IMR-90 (cell line): ENCODE measurements at regions not wholly inside any gene's neighbourhood (a gene's known extent, or its start where the extent isn't known, plus 50 kb on each side); places are given as distances from the start of the nearest gene placed in this dataset.

Source experiments
- ATAC-seq: fragments of 200-7000 bp; cut with Tn5 transposase; 2 replicates; pipeline ENCODE4 v1.9.1; 2020; ENCODE audit warnings: low read depth, mild to moderate bottlenecking, moderate library complexity
- BruUV-seq: library from RNA; stranded (reverse); fragments of 400-500 nt; replicated peaks from 2 replicates; lab custom pipeline; 2021; lab: Mats Ljungman, UMichigan
- CTCF ChIA-PET: fragments of 300-600 bp; formaldehyde crosslinking; extraction: SDS; loops from one replicate; lab custom pipeline; 2021; ENCODE audit warnings: antibody characterized with exemption; lab: Yijun Ruan, JAX
- POLR2A ChIA-PET: fragments of 300-600 bp; sonication (Branson Sonifier 250); formaldehyde crosslinking; loops from one replicate; lab custom pipeline; 2022; ENCODE audit warnings: antibody characterized with exemption; ENCODE audit not compliant: unreplicated experiment; lab: Charles Lee
- DNase-seq: peaks from one replicate; pipeline ENCODE4 v3.0.0; 2013
- H2AFZ ChIP-seq: replicated peaks from 2 replicates; pipeline ENCODE3; 2013; ENCODE audit warnings: low read length, mild to moderate bottlenecking; ENCODE audit not compliant: poor library complexity
- H2AK5ac ChIP-seq: 2 replicates; pipeline ENCODE4 v1.6.1; 2013; ENCODE audit warnings: low read depth, low read length, inconsistent platforms
- H2AK9ac ChIP-seq: replicated peaks from 2 replicates; pipeline ENCODE3; 2013; ENCODE audit warnings: mild to moderate bottlenecking, low read depth, low read length, moderate library complexity; ENCODE audit not compliant: poor library complexity
- H2BK120ac ChIP-seq: 2 replicates; pipeline ENCODE4 v1.6.1; 2013; ENCODE audit warnings: low read depth, low read length, inconsistent platforms
- H2BK15ac ChIP-seq: 3 replicates; pipeline ENCODE4 v1.6.1; 2013; ENCODE audit warnings: low read depth, low read length, inconsistent platforms
- H2BK20ac ChIP-seq: 2 replicates; pipeline ENCODE4 v1.6.1; 2013; ENCODE audit warnings: low read depth, mild to moderate bottlenecking, inconsistent platforms, low read length, moderate library complexity
- H2BK5ac ChIP-seq: 2 replicates; pipeline ENCODE4 v1.6.1; 2013; ENCODE audit warnings: mild to moderate bottlenecking, low read depth, low read length, inconsistent platforms; ENCODE audit not compliant: poor library complexity, severe bottlenecking
- H3K14ac ChIP-seq: replicated peaks from 2 replicates; pipeline ENCODE4 v1.6.1; 2013; ENCODE audit warnings: low read depth, low read length, inconsistent platforms
- H3K18ac ChIP-seq: 2 replicates; pipeline ENCODE4 v1.6.1; 2013; ENCODE audit warnings: low read depth, low read length, control low read depth
- H3K23ac ChIP-seq: 2 replicates; pipeline ENCODE4 v1.6.1; 2013; ENCODE audit warnings: low read depth, low read length, inconsistent platforms
- H3K27ac ChIP-seq: 2 replicates; pipeline ENCODE4 v1.5.1; 2013; ENCODE audit warnings: mild to moderate bottlenecking, control low read depth, low read length; ENCODE audit not compliant: insufficient read depth
- H3K27me3 ChIP-seq: 2 replicates; pipeline ENCODE4 v1.6.1; 2013; ENCODE audit warnings: low read length; ENCODE audit not compliant: control insufficient read depth, insufficient read depth
- H3K36me3 ChIP-seq: 2 replicates; pipeline ENCODE4 v1.6.1; 2013; ENCODE audit warnings: low read length, mixed read lengths; ENCODE audit not compliant: control insufficient read depth, insufficient read depth
- H3K4ac ChIP-seq: 2 replicates; pipeline ENCODE4 v1.6.1; 2013; ENCODE audit warnings: low read depth, low read length, inconsistent platforms
- H3K4me1 ChIP-seq: 2 replicates; pipeline ENCODE4 v1.6.1; 2013; ENCODE audit warnings: low read length, mixed read lengths; ENCODE audit not compliant: control insufficient read depth, insufficient read depth
- H3K4me2 ChIP-seq: 2 replicates; pipeline ENCODE4 v1.6.1; 2013; ENCODE audit warnings: low read depth, mild to moderate bottlenecking, control low read depth, low read length, moderate library complexity
- H3K4me3 ChIP-seq: 2 replicates; pipeline ENCODE4 v1.5.1; 2013; ENCODE audit warnings: low read depth, mild to moderate bottlenecking, control low read depth, low read length, moderate library complexity; ENCODE audit not compliant: insufficient read depth
- H3K56ac ChIP-seq: 2 replicates; pipeline ENCODE4 v1.6.1; 2013; ENCODE audit warnings: low read length, inconsistent platforms; ENCODE audit not compliant: insufficient read depth; ENCODE audit errors: extremely low read depth
- H3K79me1 ChIP-seq, 2 experiments: 2 replicates each; pipeline ENCODE4 v1.6.1; 2013; ENCODE audit warnings: low read length in 2 of 2, inconsistent platforms in 1 of 2, low read depth in 1 of 2
- H3K9ac ChIP-seq: 2 replicates; pipeline ENCODE4 v1.6.1; 2013; ENCODE audit warnings: low read depth, low read length, control low read depth
- H3K9me1 ChIP-seq: 2 replicates; pipeline ENCODE4 v1.6.1; 2013; ENCODE audit warnings: low read length, inconsistent platforms; ENCODE audit not compliant: insufficient read depth
- H3K9me3 ChIP-seq: 2 replicates; pipeline ENCODE4 v1.6.1; 2013; ENCODE audit warnings: low read length; ENCODE audit not compliant: control insufficient read depth, insufficient read depth
- H4K20me1 ChIP-seq: 2 replicates; pipeline ENCODE4 v1.6.1; 2013; ENCODE audit warnings: low read length, inconsistent platforms; ENCODE audit not compliant: insufficient read depth
- H4K5ac ChIP-seq: 2 replicates; pipeline ENCODE4 v1.6.1; 2013; ENCODE audit warnings: mild to moderate bottlenecking, low read depth, low read length, control low read depth
- H4K8ac ChIP-seq, 2 experiments: 2 replicates each; pipeline ENCODE4 v1.6.1; 2013; ENCODE audit warnings: low read depth in 2 of 2, low read length in 2 of 2, control low read depth in 1 of 2, inconsistent platforms in 1 of 2
- H4K91ac ChIP-seq: 2 replicates; pipeline ENCODE4 v1.6.1; 2013; ENCODE audit warnings: low read depth, low read length, inconsistent platforms; ENCODE audit not compliant: insufficient read depth
- BHLHE40 ChIP-seq: fragments of 150-350 bp; IDR thresholded peaks from 2 replicates; pipeline ENCODE4 v1.6.1; 2016; ENCODE audit warnings: mild to moderate bottlenecking, low read depth, low read length
- CEBPB ChIP-seq: IDR thresholded peaks from 2 replicates; pipeline ENCODE4 v1.6.1; 2012; ENCODE audit warnings: low read depth, low read length, improper control_type of control experiment
- CHD1 ChIP-seq: IDR thresholded peaks from 2 replicates; pipeline ENCODE4 v1.6.1; 2012; ENCODE audit warnings: low read depth, low read length, improper control_type of control experiment
- CTCF ChIP-seq: conservative IDR thresholded peaks from 2 replicates; pipeline ENCODE4 v1.5.1; 2012; ENCODE audit warnings: mild to moderate bottlenecking, low read depth, low read length, improper control_type of control experiment
- FOS ChIP-seq: fragments of 150-350 bp; IDR thresholded peaks from 2 replicates; pipeline ENCODE4 v1.6.1; 2016; ENCODE audit warnings: low read depth, low read length
- MAFK ChIP-seq: IDR thresholded peaks from 2 replicates; pipeline ENCODE4 v1.6.1; 2012; ENCODE audit warnings: low read depth, low read length, improper control_type of control experiment
- MAZ ChIP-seq: IDR thresholded peaks from 2 replicates; pipeline ENCODE4 v1.6.1; 2012; ENCODE audit warnings: low read depth, mild to moderate bottlenecking, low read length, improper control_type of control experiment, moderate library complexity, borderline replicate concordance
- MXI1 ChIP-seq: IDR thresholded peaks from 2 replicates; pipeline ENCODE4 v1.6.1; 2012; ENCODE audit warnings: low read depth, mild to moderate bottlenecking, low read length, moderate library complexity, borderline replicate concordance
- NFE2L2 ChIP-seq: fragments of 150-350 bp; IDR thresholded peaks from 2 replicates; pipeline ENCODE4 v1.6.1; 2016; ENCODE audit warnings: low read depth, mild to moderate bottlenecking, low read length
- POLR2A ChIP-seq: IDR thresholded peaks from 2 replicates; pipeline ENCODE4 v1.6.1; 2012; ENCODE audit warnings: mild to moderate bottlenecking, low read depth, low read length
- RAD21 ChIP-seq: IDR thresholded peaks from 2 replicates; pipeline ENCODE4 v1.6.1; 2012; ENCODE audit warnings: low read length, improper control_type of control experiment
- RCOR1 ChIP-seq: IDR thresholded peaks from 2 replicates; pipeline ENCODE4 v1.6.1; 2012; ENCODE audit warnings: mild to moderate bottlenecking, low read length, improper control_type of control experiment; ENCODE audit not compliant: insufficient replicate concordance
- RFX5 ChIP-seq: IDR thresholded peaks from 2 replicates; pipeline ENCODE4 v1.8.0; 2012; ENCODE audit warnings: low read depth, mild to moderate bottlenecking, low read length, moderate library complexity
- SMC3 ChIP-seq: fragments of 150-350 bp; IDR thresholded peaks from 2 replicates; pipeline ENCODE4 v1.6.1; 2016; ENCODE audit warnings: low read depth, mild to moderate bottlenecking, antibody characterized with exemption, low read length, moderate library complexity
- WGBS, 2 experiments: methylation state at CpG; one replicate each; pipeline versions ENCODE4 v1.1.5 to v1.1.7; 2013; ENCODE audit warnings: missing lambda C conversion rate in 2 of 2; ENCODE audit not compliant: insufficient read length in 1 of 2; ENCODE audit errors: extremely low coverage in 2 of 2; 5-methylcytosine and 5-hydroxymethylcytosine counted together
- dilution Hi-C: fragments of 300-500 bp; cut with HindIII; formaldehyde crosslinking; loops from one replicate; pipeline ENCODE4 v1.14.3; 2018; ENCODE audit warnings: low sequenced_read_pairs; ENCODE audit not compliant: unreplicated experiment
- in situ Hi-C: fragments of 300-500 bp; cut with MboI; formaldehyde crosslinking; loops from 3 replicates; pipeline ENCODE4 v1.14.3; 2019; ENCODE audit warnings: low sequenced_read_pairs, inconsistent platforms, mixed read lengths
- intact Hi-C: fragments of 100-400 bp; cut with micrococcal nuclease; formaldehyde crosslinking; loops from 2 replicates; pipeline ENCODE4 v1.10.0; 2022
- TF ChIP-seq, protein P1 (sequence below): fragments of 150-350 bp; IDR thresholded peaks from 2 replicates; pipeline ENCODE4 v1.6.1; 2017; ENCODE audit warnings: mild to moderate bottlenecking, antibody characterized with exemption, low read length, low read depth
- TF ChIP-seq, protein P2 (sequence below): fragments of 150-350 bp; IDR thresholded peaks from 2 replicates; pipeline ENCODE4 v1.6.1; 2016; ENCODE audit warnings: low read depth, mild to moderate bottlenecking, low read length, moderate library complexity, borderline replicate concordance

GRCh38 chr6:139638179-139638941, 263.9 kb upstream of the CITED2 start:
- H2BK15ac ChIP-seq, result no peak overlapping the region
- H3K36me3 ChIP-seq, result no peaks in the 10 kb centered on the region
- DNase-seq (no peak), ATAC-seq (no peak)
- no peak overlapping the region for H4K91ac ChIP-seq
- no peak overlapping the region; the same call in 1 of the 2 replicates for H2BK20ac ChIP-seq
- no TSS peak for BruUV-seq
- in situ Hi-C loops (no loop called here), dilution Hi-C loops (no loop called here), intact Hi-C loops (no loop called here)
- H3K27me3 ChIP-seq, result no peaks in the 10 kb centered on the region
- H3K4me3 ChIP-seq, result no peak overlapping the region
- no peak overlapping the region for H4K8ac ChIP-seq
- H3K23ac ChIP-seq, result no peak overlapping the region
- H3K9ac ChIP-seq, result no peak overlapping the region
- H3K4ac ChIP-seq, result no peak overlapping the region
- CTCF ChIA-PET, result no interaction called here
- H3K9me1 ChIP-seq, result no peaks in the 10 kb centered on the region
- H3K4me2 ChIP-seq, result no peak overlapping the region
- H2BK120ac ChIP-seq, result no peak overlapping the region
- no peak overlapping the region for H2AK5ac ChIP-seq
- POLR2A ChIA-PET, result no interaction called here
- H2AFZ ChIP-seq, result no peak overlapping the region
- TF ChIP-seq MAFK (no peak), FOS (no peak), NFE2L2 (no peak), SMC3 (no peak), RAD21 (no peak), RCOR1 (no peak), CEBPB (no peak), MXI1 (no peak), MAZ (no peak), POLR2A (no peak), BHLHE40 (no peak), RFX5 (no peak), CTCF (no peak), CHD1 (no peak)
- TF ChIP-seq, protein P1, sequence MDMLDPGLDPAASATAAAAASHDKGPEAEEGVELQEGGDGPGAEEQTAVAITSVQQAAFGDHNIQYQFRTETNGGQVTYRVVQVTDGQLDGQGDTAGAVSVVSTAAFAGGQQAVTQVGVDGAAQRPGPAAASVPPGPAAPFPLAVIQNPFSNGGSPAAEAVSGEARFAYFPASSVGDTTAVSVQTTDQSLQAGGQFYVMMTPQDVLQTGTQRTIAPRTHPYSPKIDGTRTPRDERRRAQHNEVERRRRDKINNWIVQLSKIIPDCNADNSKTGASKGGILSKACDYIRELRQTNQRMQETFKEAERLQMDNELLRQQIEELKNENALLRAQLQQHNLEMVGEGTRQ, result no peak
- TF ChIP-seq, protein P2, sequence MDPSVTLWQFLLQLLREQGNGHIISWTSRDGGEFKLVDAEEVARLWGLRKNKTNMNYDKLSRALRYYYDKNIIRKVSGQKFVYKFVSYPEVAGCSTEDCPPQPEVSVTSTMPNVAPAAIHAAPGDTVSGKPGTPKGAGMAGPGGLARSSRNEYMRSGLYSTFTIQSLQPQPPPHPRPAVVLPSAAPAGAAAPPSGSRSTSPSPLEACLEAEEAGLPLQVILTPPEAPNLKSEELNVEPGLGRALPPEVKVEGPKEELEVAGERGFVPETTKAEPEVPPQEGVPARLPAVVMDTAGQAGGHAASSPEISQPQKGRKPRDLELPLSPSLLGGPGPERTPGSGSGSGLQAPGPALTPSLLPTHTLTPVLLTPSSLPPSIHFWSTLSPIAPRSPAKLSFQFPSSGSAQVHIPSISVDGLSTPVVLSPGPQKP, result no peak
- no peaks in the 10 kb centered on the region for H3K9me3 ChIP-seq
- WGBS, 2 experiments, result no CpG with 5 or more reads among the region's 5 CpGs
- no peaks in the 10 kb centered on the region for H3K79me1 ChIP-seq
- H4K20me1 ChIP-seq, result no peaks in the 10 kb centered on the region
- H4K5ac ChIP-seq, result no peak overlapping the region
- H3K18ac ChIP-seq, result no peak overlapping the region
- H3K56ac ChIP-seq, result no peak overlapping the region
- no peak overlapping the region for H3K14ac ChIP-seq
- no peak overlapping the region for H3K27ac ChIP-seq
- no peak overlapping the region for H2AK9ac ChIP-seq
- no peaks in the 10 kb centered on the region for H3K4me1 ChIP-seq
- H2BK5ac ChIP-seq, result no peak overlapping the region
